H9 (cell line): ENCODE measurements at regions not wholly inside any gene's neighbourhood (a gene's known extent, or its start where the extent isn't known, plus 50 kb on each side); places are given as distances from the start of the nearest gene placed in this dataset.
"Not testable (repeated sequence)": the region's sequence is repeated elsewhere in the genome, so short reads cannot be mapped to it uniquely, and the experiment has no call there.

Experiments
- DNase-seq: peaks from one replicate; pipeline ENCODE4 v3.0.0-alpha.2; 2017
- H2AFZ ChIP-seq: one replicate; pipeline ENCODE4 v1.6.1; 2013; ENCODE audit warnings: mild to moderate bottlenecking, low read length, control low read depth, moderate library complexity
- H2AK5ac ChIP-seq: 2 replicates; pipeline ENCODE4 v1.6.1; 2013; ENCODE audit warnings: low read length, control low read depth, mixed read lengths; ENCODE audit not compliant: insufficient read length
- H2BK120ac ChIP-seq: one replicate; pipeline ENCODE4 v1.6.1; 2013; ENCODE audit warnings: low read depth, mild to moderate bottlenecking, low read length, control low read depth, inconsistent platforms; ENCODE audit not compliant: poor library complexity, severe bottlenecking
- H2BK12ac ChIP-seq: 2 replicates; pipeline ENCODE4 v1.6.1; 2013; ENCODE audit warnings: low read length, control low read depth, mixed read lengths, low read depth; ENCODE audit not compliant: insufficient read length
- H2BK15ac ChIP-seq: 2 replicates; pipeline ENCODE4 v1.6.1; 2013; ENCODE audit warnings: low read depth, low read length, control low read depth
- H2BK20ac ChIP-seq: one replicate; pipeline ENCODE4 v1.6.1; 2013; ENCODE audit warnings: low read depth, mild to moderate bottlenecking, low read length, control low read depth, inconsistent platforms; ENCODE audit not compliant: poor library complexity, severe bottlenecking
- H2BK5ac ChIP-seq: 2 replicates; pipeline ENCODE4 v1.6.1; 2013; ENCODE audit warnings: low read length, control low read depth, mixed read lengths; ENCODE audit not compliant: insufficient read length
- H3K14ac ChIP-seq: 2 replicates; pipeline ENCODE4 v1.6.1; 2013; ENCODE audit warnings: low read length, control low read depth; ENCODE audit not compliant: insufficient read depth
- H3K18ac ChIP-seq: 2 replicates; pipeline ENCODE4 v1.6.1; 2013; ENCODE audit warnings: low read depth, mild to moderate bottlenecking, mixed read lengths, low read length, control low read depth; ENCODE audit not compliant: insufficient read length
- H3K23ac ChIP-seq: 2 replicates; pipeline ENCODE4 v1.6.1; 2013; ENCODE audit warnings: low read length, control low read depth, mixed read lengths, low read depth; ENCODE audit not compliant: insufficient read length
- H3K23me2 ChIP-seq: 2 replicates; pipeline ENCODE4 v1.6.1; 2013; ENCODE audit warnings: low read depth, mild to moderate bottlenecking, mixed read lengths, low read length, control low read depth; ENCODE audit not compliant: insufficient read length, poor library complexity, severe bottlenecking
- H3K27ac ChIP-seq: 2 replicates; pipeline ENCODE4 v1.5.1; 2013; ENCODE audit warnings: low read length, control low read depth, mixed read lengths, low read depth; ENCODE audit not compliant: insufficient read length
- H3K27me3 ChIP-seq: 2 replicates; pipeline ENCODE4 v1.6.1; 2013; ENCODE audit warnings: low read length, control low read depth, inconsistent platforms; ENCODE audit not compliant: insufficient read depth
- H3K4ac ChIP-seq: 2 replicates; pipeline ENCODE4 v1.6.1; 2013; ENCODE audit warnings: low read depth, mild to moderate bottlenecking, control low read depth, inconsistent platforms, low read length, moderate library complexity
- H3K4me1 ChIP-seq: 2 replicates; pipeline ENCODE4 v1.6.1; 2013; ENCODE audit warnings: low read length, control low read depth, inconsistent platforms; ENCODE audit not compliant: insufficient read depth
- H3K4me2 ChIP-seq: 2 replicates; pipeline ENCODE4 v1.6.1; 2013; ENCODE audit warnings: low read length, control low read depth, mixed read lengths; ENCODE audit not compliant: insufficient read length, insufficient read depth
- H3K56ac ChIP-seq: 2 replicates; pipeline ENCODE4 v1.6.1; 2013; ENCODE audit warnings: low read depth, mild to moderate bottlenecking, mixed read lengths, low read length, control low read depth; ENCODE audit not compliant: insufficient read length
- H3K79me1 ChIP-seq: 2 replicates; pipeline ENCODE4 v1.6.1; 2013; ENCODE audit warnings: low read depth, mild to moderate bottlenecking, moderate library complexity, low read length, control low read depth, inconsistent platforms; ENCODE audit not compliant: insufficient read depth, poor library complexity, severe bottlenecking
- H3K79me2 ChIP-seq: 2 replicates; pipeline ENCODE4 v1.6.1; 2013; ENCODE audit warnings: low read length, control low read depth, inconsistent platforms; ENCODE audit not compliant: insufficient read depth
- H3K9ac ChIP-seq: 2 replicates; pipeline ENCODE4 v1.6.1; 2013; ENCODE audit warnings: low read length, control low read depth, mixed read lengths; ENCODE audit not compliant: insufficient read length; ENCODE audit errors: extremely low read depth
- H3K9me3 ChIP-seq: one replicate; pipeline ENCODE4 v1.6.1; 2013; ENCODE audit warnings: low read depth, low read length, inconsistent platforms; ENCODE audit not compliant: control insufficient read depth
- H3T11ph ChIP-seq: one replicate; pipeline ENCODE4 v1.6.1; 2013; ENCODE audit warnings: mild to moderate bottlenecking, low read length, control low read depth, inconsistent platforms
- H4K20me1 ChIP-seq: one replicate; pipeline ENCODE4 v1.6.1; 2013; ENCODE audit not compliant: control insufficient read depth, insufficient read length, insufficient read depth
- H4K5ac ChIP-seq: 2 replicates; pipeline ENCODE4 v1.6.1; 2013; ENCODE audit warnings: low read depth, mild to moderate bottlenecking, mixed read lengths, low read length, control low read depth; ENCODE audit not compliant: insufficient read length
- H4K8ac ChIP-seq: replicated peaks from 2 replicates; pipeline ENCODE4 v1.6.1; 2013; ENCODE audit warnings: low read length, control low read depth, mixed read lengths, low read depth; ENCODE audit not compliant: insufficient read length
- H4K91ac ChIP-seq: 2 replicates; pipeline ENCODE4 v1.6.1; 2013; ENCODE audit warnings: low read depth, mild to moderate bottlenecking, moderate library complexity, mixed read lengths, low read length, control low read depth; ENCODE audit not compliant: insufficient read length
- H3K27ac Mint-ChIP-seq, 3 experiments: 2 replicates in 2 of 3; 3 replicates in 1 of 3; pipeline ENCODE4 v1.8.0; 2020 to 2021; ENCODE audit warnings: mixed read lengths in 3 of 3, mild to moderate bottlenecking in 1 of 3, moderate library complexity in 1 of 3
- H3K27me3 Mint-ChIP-seq: 2 replicates; pipeline ENCODE4 v1.8.0; 2021; ENCODE audit warnings: low read depth, mild to moderate bottlenecking, moderate library complexity, mixed read lengths
- H3K36me3 Mint-ChIP-seq, 3 experiments: 2 replicates in 2 of 3; 3 replicates in 1 of 3; pipeline ENCODE4 v1.8.0; 2020 to 2021; ENCODE audit warnings: low read depth in 3 of 3, mixed read lengths in 3 of 3; ENCODE audit not compliant: insufficient read depth in 1 of 3
- H3K4me1 Mint-ChIP-seq, 2 experiments: 2 replicates each; pipeline ENCODE4 v1.8.0; 2020; ENCODE audit warnings: mixed read lengths in 2 of 2
- H3K4me3 Mint-ChIP-seq, 2 experiments: 2 replicates in 1 of 2; 3 replicates in 1 of 2; pipeline ENCODE4 v1.8.0; 2020 to 2021; ENCODE audit warnings: mild to moderate bottlenecking in 2 of 2, mixed read lengths in 2 of 2, moderate library complexity in 1 of 2
- H3K9me3 Mint-ChIP-seq, 2 experiments: 2 replicates in 1 of 2; 3 replicates in 1 of 2; pipeline ENCODE4 v1.8.0; 2020; ENCODE audit warnings: mild to moderate bottlenecking in 2 of 2, mixed read lengths in 2 of 2, moderate library complexity in 1 of 2
- WGBS: extraction: QIAGEN DNeasy Blood & Tissue Kit; methylation state at CpG from one replicate; pipeline ENCODE4 v1.1.7; 2013; ENCODE audit warnings: missing lambda C conversion rate, low lambda C conversion rate, mixed read lengths; ENCODE audit not compliant: insufficient read length; ENCODE audit errors: extremely low coverage; 5-methylcytosine and 5-hydroxymethylcytosine counted together
- TF ChIP-seq, protein P1 (sequence below): fragments of 200-600 bp; sonication (generic); conservative IDR thresholded peaks from 3 replicates; pipeline ENCODE4 v1.8.0; 2021; ENCODE audit warnings: antibody characterized with exemption, mild to moderate bottlenecking

DNA sequence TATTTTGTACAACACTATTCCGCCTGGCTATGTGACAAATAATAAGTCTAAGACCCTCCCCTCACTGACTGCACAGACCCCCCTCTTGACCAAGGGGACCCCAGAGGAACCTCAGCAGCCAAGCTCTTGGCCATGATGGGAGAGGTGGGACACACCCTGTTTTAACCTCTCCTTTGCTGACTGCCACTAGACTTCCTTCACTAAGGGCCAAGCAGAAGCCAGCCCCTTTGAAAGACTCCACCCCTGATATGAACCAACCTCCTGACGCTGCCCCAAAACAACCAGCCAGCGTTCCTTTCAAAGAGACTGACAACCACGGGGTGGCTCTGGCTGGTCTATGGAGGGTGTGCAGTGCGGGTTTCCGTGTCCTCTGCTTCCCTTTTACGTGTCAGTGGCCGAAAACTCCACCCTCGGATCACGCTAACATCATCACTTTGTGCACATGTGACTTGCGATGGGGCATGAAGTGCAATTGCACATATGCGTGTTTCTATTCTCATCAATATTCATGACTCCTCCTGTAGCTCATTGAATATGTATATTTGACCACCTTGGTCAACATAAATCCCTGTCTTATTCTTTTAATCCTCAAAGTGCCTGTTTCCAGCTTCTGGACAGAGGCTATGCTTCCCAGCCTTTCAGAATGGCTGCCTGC, 643.9 kb downstream of the TBC1D22A start:
- Mint-ChIP-seq H3K4me3 (no peak overlapping the region), H3K27me3 (peaks cover 3% of the 10 kb centered on the region), H3K4me1 (no peaks in the 10 kb centered on the region), H3K36me3 (peaks cover 7 to 46% (median 23%) of the 10 kb centered on the region in 3 experiments; a peak in 6 of 7 replicates), H3K27ac (peak overlapping the region in 1 of 3 experiments; percentile 27; a peak in 1 of 7 replicates), H3K9me3 (peaks cover 90 to 98% of the 10 kb centered on the region in 2 experiments)
- no peaks in the 10 kb centered on the region for H3K4me1 ChIP-seq
- H4K20me1 ChIP-seq, result no peaks in the 10 kb centered on the region
- no peaks in the 10 kb centered on the region for H3K27me3 ChIP-seq
- H3K27ac ChIP-seq, result no peak overlapping the region
- no peak overlapping the region for H3K4ac ChIP-seq
- no peak overlapping the region for H4K5ac ChIP-seq
- H3K23me2 ChIP-seq, result no peaks in the 10 kb centered on the region
- no peak overlapping the region for H2BK120ac ChIP-seq
- H2AK5ac ChIP-seq, result no peak overlapping the region
- no peak overlapping the region for H3K23ac ChIP-seq
- H3K79me1 ChIP-seq, result no peaks in the 10 kb centered on the region
- H3K14ac ChIP-seq, result no peak overlapping the region
- no peak overlapping the region for H2BK20ac ChIP-seq
- no peak overlapping the region for H4K91ac ChIP-seq
- H3K9ac ChIP-seq, result no peak overlapping the region
- no peak overlapping the region for H2BK15ac ChIP-seq
- H3K56ac ChIP-seq, result no peak overlapping the region
- H3K79me2 ChIP-seq, result no peaks in the 10 kb centered on the region
- no peak overlapping the region for H2AFZ ChIP-seq
- peaks cover 95% of the 10 kb centered on the region for H3K9me3 ChIP-seq
- H3T11ph ChIP-seq, result no peak overlapping the region
- no peak for DNase-seq
- H2BK5ac ChIP-seq, result no peak overlapping the region
- no peak overlapping the region for H4K8ac ChIP-seq
- no peak overlapping the region for H3K18ac ChIP-seq
- TF ChIP-seq, protein P1, sequence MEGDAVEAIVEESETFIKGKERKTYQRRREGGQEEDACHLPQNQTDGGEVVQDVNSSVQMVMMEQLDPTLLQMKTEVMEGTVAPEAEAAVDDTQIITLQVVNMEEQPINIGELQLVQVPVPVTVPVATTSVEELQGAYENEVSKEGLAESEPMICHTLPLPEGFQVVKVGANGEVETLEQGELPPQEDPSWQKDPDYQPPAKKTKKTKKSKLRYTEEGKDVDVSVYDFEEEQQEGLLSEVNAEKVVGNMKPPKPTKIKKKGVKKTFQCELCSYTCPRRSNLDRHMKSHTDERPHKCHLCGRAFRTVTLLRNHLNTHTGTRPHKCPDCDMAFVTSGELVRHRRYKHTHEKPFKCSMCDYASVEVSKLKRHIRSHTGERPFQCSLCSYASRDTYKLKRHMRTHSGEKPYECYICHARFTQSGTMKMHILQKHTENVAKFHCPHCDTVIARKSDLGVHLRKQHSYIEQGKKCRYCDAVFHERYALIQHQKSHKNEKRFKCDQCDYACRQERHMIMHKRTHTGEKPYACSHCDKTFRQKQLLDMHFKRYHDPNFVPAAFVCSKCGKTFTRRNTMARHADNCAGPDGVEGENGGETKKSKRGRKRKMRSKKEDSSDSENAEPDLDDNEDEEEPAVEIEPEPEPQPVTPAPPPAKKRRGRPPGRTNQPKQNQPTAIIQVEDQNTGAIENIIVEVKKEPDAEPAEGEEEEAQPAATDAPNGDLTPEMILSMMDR, result no peak
- H2BK12ac ChIP-seq, result no peak overlapping the region
- no peak overlapping the region for H3K4me2 ChIP-seq
- no CpG with 5 or more reads among the region's 12 CpGs for WGBS

DNA sequence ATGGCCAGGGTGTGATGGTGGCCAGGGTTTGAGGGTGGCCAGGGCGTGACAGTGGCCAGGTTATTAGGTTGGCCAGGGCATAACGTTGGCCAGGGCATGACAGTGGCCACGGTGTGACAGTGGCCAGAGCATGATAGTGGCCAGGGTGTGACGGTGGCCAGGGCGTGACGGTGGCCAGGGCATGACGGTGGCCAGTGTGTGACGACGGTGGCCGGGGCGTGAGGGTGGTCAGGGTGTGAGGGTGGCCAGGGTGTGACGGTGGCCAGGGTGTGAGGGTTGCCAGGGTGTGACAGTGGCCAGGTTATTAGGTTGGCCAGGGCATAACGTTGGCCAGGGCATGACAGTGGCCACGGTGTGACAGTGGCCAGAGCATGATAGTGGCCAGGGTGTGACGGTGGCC, 642.8 kb downstream of the TBC1D22A start:
- H3K56ac ChIP-seq, DNase-seq, H3K4me3 Mint-ChIP-seq, H4K91ac ChIP-seq, H3K4me1 ChIP-seq, H4K8ac ChIP-seq, H3K27ac ChIP-seq, H2BK12ac ChIP-seq, H3K27ac Mint-ChIP-seq, H2BK120ac ChIP-seq, H3K4me2 ChIP-seq, H3K23ac ChIP-seq, H2BK15ac ChIP-seq, H2AFZ ChIP-seq, H3K79me1 ChIP-seq, H3K27me3 Mint-ChIP-seq, H3K4ac ChIP-seq, H2BK5ac ChIP-seq, H3K4me1 Mint-ChIP-seq, H4K20me1 ChIP-seq, H3K9ac ChIP-seq, H3K18ac ChIP-seq, H3K14ac ChIP-seq, H2BK20ac ChIP-seq, H3T11ph ChIP-seq, H3K79me2 ChIP-seq, H4K5ac ChIP-seq, H3K23me2 ChIP-seq, H2AK5ac ChIP-seq, H3K27me3 ChIP-seq: not testable (repeated sequence)
- WGBS, result no CpG with 5 or more reads among the region's 15 CpGs
- H3K36me3 Mint-ChIP-seq, result peaks cover 7 to 43% (median 17%) of the 10 kb centered on the region in 3 experiments; a peak in 6 of 7 replicates
- peaks cover 87 to 98% of the 10 kb centered on the region in 2 experiments for H3K9me3 Mint-ChIP-seq
- peaks cover 95% of the 10 kb centered on the region for H3K9me3 ChIP-seq
